SK-N-SH treated with all-trans-retinoic acid at 6 μM for 48 hours (cell line): ENCODE measurements at regions not wholly inside any gene's neighbourhood (a gene's known extent, or its start where the extent isn't known, plus 50 kb on each side); places are given as distances from the start of the nearest gene placed in this dataset.
"Not testable (repeated sequence)": the region's sequence is repeated elsewhere in the genome, so short reads cannot be mapped to it uniquely, and the experiment has no call there.

ENCODE experiments used
- ARNTL ChIP-seq: fragments of 450-650 bp; formaldehyde crosslinking; IDR thresholded peaks from 2 replicates; pipeline ENCODE4 v1.5.0; 2020; ENCODE audit warnings: low read depth, mild to moderate bottlenecking, moderate library complexity, borderline replicate concordance
- ESRRG ChIP-seq: fragments of 250-450 bp; sonication (Bioruptor Pico); IDR thresholded peaks from 2 replicates; pipeline ENCODE4 v1.6.1; 2021; ENCODE audit warnings: mild to moderate bottlenecking
- ISL1 ChIP-seq: fragments of 250-450 bp; sonication (Bioruptor Pico); IDR thresholded peaks from 2 replicates; pipeline ENCODE4 v2.1.2; 2022; ENCODE audit warnings: mild to moderate bottlenecking, moderate library complexity
- OSR1 ChIP-seq: fragments of 250-450 bp; sonication (Bioruptor Pico); IDR thresholded peaks from 2 replicates; pipeline ENCODE4 v1.8.0; 2022; ENCODE audit warnings: moderate library complexity, mild to moderate bottlenecking, inconsistent platforms
- POU6F1 ChIP-seq: fragments of 250-450 bp; sonication (Bioruptor Pico); IDR thresholded peaks from 2 replicates; pipeline ENCODE4 v1.8.0; 2021; ENCODE audit warnings: low read depth, mild to moderate bottlenecking, moderate library complexity, borderline replicate concordance
- RARB ChIP-seq: fragments of 250-450 bp; sonication (Bioruptor Pico); IDR thresholded peaks from 2 replicates; pipeline ENCODE4 v1.8.0; 2021; ENCODE audit warnings: mild to moderate bottlenecking, moderate library complexity
- SNAI2 ChIP-seq: fragments of 250-450 bp; sonication (Bioruptor Pico); IDR thresholded peaks from 2 replicates; pipeline ENCODE4 v1.5.0; 2020; ENCODE audit warnings: mild to moderate bottlenecking, moderate library complexity
- ZC3H10 ChIP-seq: fragments of 250-450 bp; sonication (Bioruptor Pico); IDR thresholded peaks from 2 replicates; pipeline ENCODE4 v1.5.1; 2021; ENCODE audit warnings: mild to moderate bottlenecking, moderate library complexity
- ZFP30 ChIP-seq: fragments of 450-650 bp; formaldehyde crosslinking; IDR thresholded peaks from 2 replicates; pipeline ENCODE4 v1.5.0; 2022; ENCODE audit warnings: mild to moderate bottlenecking, moderate library complexity
- ZNF565 ChIP-seq: fragments of 450-650 bp; formaldehyde crosslinking; conservative IDR thresholded peaks from 2 replicates; pipeline ENCODE4 v1.5.0; 2020; ENCODE audit warnings: low read depth, mild to moderate bottlenecking, moderate library complexity
- TF ChIP-seq, protein P1 (sequence below): fragments of 250-450 bp; sonication (Bioruptor Pico); IDR thresholded peaks from 2 replicates; pipeline ENCODE4 v1.8.0; 2020; ENCODE audit warnings: mild to moderate bottlenecking, moderate library complexity, borderline replicate concordance
- TF ChIP-seq, protein P2 (sequence below): fragments of 250-450 bp; sonication (Bioruptor Pico); IDR thresholded peaks from 2 replicates; pipeline ENCODE4 v1.5.0; 2020; ENCODE audit warnings: mild to moderate bottlenecking, moderate library complexity

GRCh38 chr1:82359541-82359940, 558.8 kb downstream of the ADGRL2 start:
- not testable (repeated sequence) for TF ChIP-seq SNAI2; ESRRG (CRISPR knock-in tag); ZFP30; ZC3H10 (CRISPR knock-in tag); ZNF565 (CRISPR knock-in tag); RARB (CRISPR knock-in tag); ISL1 (CRISPR knock-in tag); OSR1; POU6F1 (CRISPR knock-in tag); ARNTL
- TF ChIP-seq, protein P1, sequence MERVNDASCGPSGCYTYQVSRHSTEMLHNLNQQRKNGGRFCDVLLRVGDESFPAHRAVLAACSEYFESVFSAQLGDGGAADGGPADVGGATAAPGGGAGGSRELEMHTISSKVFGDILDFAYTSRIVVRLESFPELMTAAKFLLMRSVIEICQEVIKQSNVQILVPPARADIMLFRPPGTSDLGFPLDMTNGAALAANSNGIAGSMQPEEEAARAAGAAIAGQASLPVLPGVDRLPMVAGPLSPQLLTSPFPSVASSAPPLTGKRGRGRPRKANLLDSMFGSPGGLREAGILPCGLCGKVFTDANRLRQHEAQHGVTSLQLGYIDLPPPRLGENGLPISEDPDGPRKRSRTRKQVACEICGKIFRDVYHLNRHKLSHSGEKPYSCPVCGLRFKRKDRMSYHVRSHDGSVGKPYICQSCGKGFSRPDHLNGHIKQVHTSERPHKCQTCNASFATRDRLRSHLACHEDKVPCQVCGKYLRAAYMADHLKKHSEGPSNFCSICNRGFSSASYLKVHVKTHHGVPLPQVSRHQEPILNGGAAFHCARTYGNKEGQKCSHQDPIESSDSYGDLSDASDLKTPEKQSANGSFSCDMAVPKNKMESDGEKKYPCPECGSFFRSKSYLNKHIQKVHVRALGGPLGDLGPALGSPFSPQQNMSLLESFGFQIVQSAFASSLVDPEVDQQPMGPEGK = not testable (repeated sequence)
- TF ChIP-seq, protein P2, sequence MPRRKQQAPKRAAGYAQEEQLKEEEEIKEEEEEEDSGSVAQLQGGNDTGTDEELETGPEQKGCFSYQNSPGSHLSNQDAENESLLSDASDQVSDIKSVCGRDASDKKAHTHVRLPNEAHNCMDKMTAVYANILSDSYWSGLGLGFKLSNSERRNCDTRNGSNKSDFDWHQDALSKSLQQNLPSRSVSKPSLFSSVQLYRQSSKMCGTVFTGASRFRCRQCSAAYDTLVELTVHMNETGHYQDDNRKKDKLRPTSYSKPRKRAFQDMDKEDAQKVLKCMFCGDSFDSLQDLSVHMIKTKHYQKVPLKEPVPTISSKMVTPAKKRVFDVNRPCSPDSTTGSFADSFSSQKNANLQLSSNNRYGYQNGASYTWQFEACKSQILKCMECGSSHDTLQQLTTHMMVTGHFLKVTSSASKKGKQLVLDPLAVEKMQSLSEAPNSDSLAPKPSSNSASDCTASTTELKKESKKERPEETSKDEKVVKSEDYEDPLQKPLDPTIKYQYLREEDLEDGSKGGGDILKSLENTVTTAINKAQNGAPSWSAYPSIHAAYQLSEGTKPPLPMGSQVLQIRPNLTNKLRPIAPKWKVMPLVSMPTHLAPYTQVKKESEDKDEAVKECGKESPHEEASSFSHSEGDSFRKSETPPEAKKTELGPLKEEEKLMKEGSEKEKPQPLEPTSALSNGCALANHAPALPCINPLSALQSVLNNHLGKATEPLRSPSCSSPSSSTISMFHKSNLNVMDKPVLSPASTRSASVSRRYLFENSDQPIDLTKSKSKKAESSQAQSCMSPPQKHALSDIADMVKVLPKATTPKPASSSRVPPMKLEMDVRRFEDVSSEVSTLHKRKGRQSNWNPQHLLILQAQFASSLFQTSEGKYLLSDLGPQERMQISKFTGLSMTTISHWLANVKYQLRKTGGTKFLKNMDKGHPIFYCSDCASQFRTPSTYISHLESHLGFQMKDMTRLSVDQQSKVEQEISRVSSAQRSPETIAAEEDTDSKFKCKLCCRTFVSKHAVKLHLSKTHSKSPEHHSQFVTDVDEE (CRISPR knock-in tag) = not testable (repeated sequence)
